ENCODE measurements at regions not wholly inside any gene's neighbourhood (a gene's known extent, or its start where the extent isn't known, plus 50 kb on each side); places are given as distances from the start of the nearest gene placed in this dataset.

- Histone ChIP-seq H2AFZ (ENCODE audit: low read length) (no peak overlapping the region), H3K79me2 (ENCODE audit: control insufficient read depth, insufficient read depth, low read length) (no peaks in the 10 kb centered on the region), H4K20me1 (ENCODE audit: control insufficient read depth, extremely low read depth, insufficient read depth, low read length) (no peaks in the 10 kb centered on the region), H3K4me2 (ENCODE audit: extremely low read depth, insufficient read depth, low read length) (no peak overlapping the region), H3K9me3 (ENCODE audit: control insufficient read depth, insufficient read depth, low read depth, low read length) (no peaks in the 10 kb centered on the region), H3K4me1 (ENCODE audit: control insufficient read depth, extremely low read depth, insufficient read depth, low read length) (no peaks in the 10 kb centered on the region), H3K27me3 (ENCODE audit: control insufficient read depth, insufficient read depth, low read length) (no peaks in the 10 kb centered on the region), H3K36me3 (ENCODE audit: control insufficient read depth, insufficient read depth, low read length) (no peaks in the 10 kb centered on the region), H3K27ac (ENCODE audit: insufficient read depth, low read length) (no peak overlapping the region), H3K4me3 (replicated peaks in 1 of 4; ENCODE audit: control extremely low read depth in 1 of 4, insufficient read depth in 1 of 4, low read depth in 3 of 4, low read length in 4 of 4) (no peak overlapping the region), H3K9ac (ENCODE audit: insufficient read depth, low read length) (no peak overlapping the region)
- no peak for TF ChIP-seq CTCF (conservative IDR thresholded peaks at IDR 0.05 in 1 of 2, IDR thresholded peaks at IDR 0.05 in 1 of 2; ENCODE audit: low read depth in 1 of 2, low read length in 2 of 2)
- no peak for TF ChIP-seq EZH2 (IDR thresholded peaks at IDR 0.05; ENCODE audit: low read length, missing control alignments)
- no peak for DNase-seq (ENCODE audit: low read depth in 2 of 2)
These were observed 234.8 kb upstream of the ZBTB20 start for GRCh38 chr3:115381931-115382330.

GRCh38 chr3:115384381-115384780 lies 237.3 kb upstream of the ZBTB20 start:
- H3K4me2 ChIP-seq (ENCODE audit: extremely low read depth, insufficient read depth, low read length) = no peak overlapping the region

More at GRCh38 chr3:115384381-115384780, 237.3 kb upstream of the ZBTB20 start:
- no peaks in the 10 kb centered on the region for H3K79me2 ChIP-seq (ENCODE audit: control insufficient read depth, insufficient read depth, low read length)
- no peak overlapping the region for H3K27ac ChIP-seq (ENCODE audit: insufficient read depth, low read length)
- H3K36me3 ChIP-seq (ENCODE audit: control insufficient read depth, insufficient read depth, low read length) = no peaks in the 10 kb centered on the region
- H2AFZ ChIP-seq (ENCODE audit: low read length) = no peak overlapping the region
- DNase-seq (ENCODE audit: low read depth in 2 of 2) = peak; percentile 8 to 50
- no peaks in the 10 kb centered on the region for H3K27me3 ChIP-seq (ENCODE audit: control insufficient read depth, insufficient read depth, low read length)
- no peaks in the 10 kb centered on the region for H3K4me1 ChIP-seq (ENCODE audit: control insufficient read depth, extremely low read depth, insufficient read depth, low read length)
- no peak overlapping the region for H3K9ac ChIP-seq (ENCODE audit: insufficient read depth, low read length)
- H4K20me1 ChIP-seq (ENCODE audit: control insufficient read depth, extremely low read depth, insufficient read depth, low read length) = no peaks in the 10 kb centered on the region
- TF ChIP-seq CTCF (conservative IDR thresholded peaks at IDR 0.05 in 1 of 2, IDR thresholded peaks at IDR 0.05 in 1 of 2; ENCODE audit: low read depth in 1 of 2, low read length in 2 of 2) (no peak), EZH2 (IDR thresholded peaks at IDR 0.05; ENCODE audit: low read length, missing control alignments) (no peak)
- H3K9me3 ChIP-seq (ENCODE audit: control insufficient read depth, insufficient read depth, low read depth, low read length) = no peaks in the 10 kb centered on the region
- H3K4me3 ChIP-seq (replicated peaks in 1 of 4; ENCODE audit: control extremely low read depth in 1 of 4, insufficient read depth in 1 of 4, low read depth in 3 of 4, low read length in 4 of 4) = no peak overlapping the region
